T-helper 1 cell treated with Interleukin-12 subunit alpha and Interleukin-12 subunit beta and Interleukin-4 antibody, amounts not matched to agents 30 μg/mL and 1 μg/mL, for 36 hours (primary cell): ENCODE measurements at regions not wholly inside any gene's neighbourhood (a gene's known extent, or its start where the extent isn't known, plus 50 kb on each side); places are given as distances from the start of the nearest gene placed in this dataset.

Source experiments
- H3K27ac Mint-ChIP-seq: one replicate; pipeline ENCODE4 v1.8.0; 2021; ENCODE audit warnings: mild to moderate bottlenecking, mixed read lengths
- H3K27me3 Mint-ChIP-seq: one replicate; pipeline ENCODE4 v1.8.0; 2021; ENCODE audit warnings: low read depth, mixed read lengths
- H3K36me3 Mint-ChIP-seq: one replicate; pipeline ENCODE4 v1.8.0; 2021; ENCODE audit warnings: low read depth, mixed read lengths
- H3K4me1 Mint-ChIP-seq: one replicate; pipeline ENCODE4 v1.8.0; 2021; ENCODE audit warnings: low read depth, mixed read lengths
- H3K4me3 Mint-ChIP-seq: one replicate; pipeline ENCODE4 v1.8.0; 2021; ENCODE audit warnings: mild to moderate bottlenecking, moderate library complexity, mixed read lengths
- H3K9me3 Mint-ChIP-seq: one replicate; pipeline ENCODE4 v1.8.0; 2021; ENCODE audit warnings: mixed read lengths

- Mint-ChIP-seq H3K27ac (no peak overlapping the region), H3K9me3 (peaks cover 25% of the 10 kb centered on the region), H3K4me1 (no peaks in the 10 kb centered on the region), H3K4me3 (no peak overlapping the region), H3K27me3 (no peaks in the 10 kb centered on the region), H3K36me3 (no peaks in the 10 kb centered on the region)
Observed at GRCh38 chr5:25963251-25964008, 1075.0 kb downstream of the CDH9 start.

GRCh38 chr5:25955337-25955736 is 1083.0 kb downstream of the CDH9 start:
- no peaks in the 10 kb centered on the region for H3K4me1 Mint-ChIP-seq
- no peaks in the 10 kb centered on the region for H3K27me3 Mint-ChIP-seq
- H3K27ac Mint-ChIP-seq: no peak overlapping the region
- H3K4me3 Mint-ChIP-seq: no peak overlapping the region
- H3K9me3 Mint-ChIP-seq: peaks cover 17% of the 10 kb centered on the region
- H3K36me3 Mint-ChIP-seq: no peaks in the 10 kb centered on the region

GRCh38 chr5:25950681-25951080 is 1087.7 kb downstream of the CDH9 start:
- Mint-ChIP-seq H3K4me3 (no peak overlapping the region), H3K27ac (no peak overlapping the region), H3K27me3 (no peaks in the 10 kb centered on the region), H3K9me3 (peaks cover 13% of the 10 kb centered on the region), H3K36me3 (no peaks in the 10 kb centered on the region), H3K4me1 (no peaks in the 10 kb centered on the region)

GRCh38 chr5:25948278-25948677 is 1090.1 kb downstream of the CDH9 start:
- no peak overlapping the region for H3K4me3 Mint-ChIP-seq
- H3K4me1 Mint-ChIP-seq: no peaks in the 10 kb centered on the region
- H3K36me3 Mint-ChIP-seq: no peaks in the 10 kb centered on the region
- H3K9me3 Mint-ChIP-seq: peaks cover 25% of the 10 kb centered on the region
- H3K27ac Mint-ChIP-seq: no peak overlapping the region
- H3K27me3 Mint-ChIP-seq: no peaks in the 10 kb centered on the region

GRCh38 chr5:25944786-25945185 is 1093.6 kb downstream of the CDH9 start:
- Mint-ChIP-seq H3K36me3 (no peaks in the 10 kb centered on the region), H3K27me3 (no peaks in the 10 kb centered on the region), H3K4me3 (no peak overlapping the region), H3K9me3 (peaks cover 22% of the 10 kb centered on the region), H3K4me1 (no peaks in the 10 kb centered on the region), H3K27ac (no peak overlapping the region)

GRCh38 chr5:25909163-25909562 is 1129.2 kb downstream of the CDH9 start:
- H3K4me3 Mint-ChIP-seq: no peak overlapping the region
- no peak overlapping the region for H3K27ac Mint-ChIP-seq
- H3K4me1 Mint-ChIP-seq: no peaks in the 10 kb centered on the region

GRCh38 chr5:25905646-25906045 is 1132.7 kb downstream of the CDH9 start:
- Mint-ChIP-seq H3K36me3 (no peaks in the 10 kb centered on the region), H3K4me1 (no peaks in the 10 kb centered on the region), H3K27me3 (no peaks in the 10 kb centered on the region), H3K4me3 (no peak overlapping the region), H3K27ac (no peak overlapping the region), H3K9me3 (peaks cover 19% of the 10 kb centered on the region)

More at GRCh38 chr5:25909163-25909562, 1129.2 kb downstream of the CDH9 start:
- peaks cover 24% of the 10 kb centered on the region for H3K9me3 Mint-ChIP-seq
- no peaks in the 10 kb centered on the region for H3K36me3 Mint-ChIP-seq
- no peaks in the 10 kb centered on the region for H3K27me3 Mint-ChIP-seq

- Mint-ChIP-seq H3K27ac (no peak overlapping the region), H3K4me1 (no peaks in the 10 kb centered on the region), H3K27me3 (no peaks in the 10 kb centered on the region), H3K36me3 (no peaks in the 10 kb centered on the region), H3K4me3 (no peak overlapping the region), H3K9me3 (peaks cover 26% of the 10 kb centered on the region)
Observed at GRCh38 chr5:25892211-25892610, 1146.2 kb downstream of the CDH9 start.

- Mint-ChIP-seq H3K27me3 (no peaks in the 10 kb centered on the region), H3K4me3 (no peak overlapping the region), H3K27ac (no peak overlapping the region), H3K4me1 (no peaks in the 10 kb centered on the region), H3K36me3 (no peaks in the 10 kb centered on the region), H3K9me3 (peaks cover 29% of the 10 kb centered on the region)
Observed at GRCh38 chr5:25891691-25892090, 1146.7 kb downstream of the CDH9 start.

GRCh38 chr5:25881318-25882036 is 1156.9 kb downstream of the CDH9 start:
- Mint-ChIP-seq H3K36me3 (no peaks in the 10 kb centered on the region), H3K4me3 (no peak overlapping the region), H3K9me3 (peaks cover 33% of the 10 kb centered on the region), H3K27ac (no peak overlapping the region), H3K4me1 (no peaks in the 10 kb centered on the region), H3K27me3 (no peaks in the 10 kb centered on the region)

- H3K27me3 Mint-ChIP-seq: no peaks in the 10 kb centered on the region
- no peaks in the 10 kb centered on the region for H3K4me1 Mint-ChIP-seq
- peaks cover 23% of the 10 kb centered on the region for H3K9me3 Mint-ChIP-seq
- H3K36me3 Mint-ChIP-seq: no peaks in the 10 kb centered on the region
- no peak overlapping the region for H3K27ac Mint-ChIP-seq
- H3K4me3 Mint-ChIP-seq: no peak overlapping the region
Observed at GRCh38 chr5:25863811-25864210, 1174.6 kb downstream of the CDH9 start.

GRCh38 chr5:25862276-25862675 is 1176.1 kb downstream of the CDH9 start:
- no peaks in the 10 kb centered on the region for H3K4me1 Mint-ChIP-seq
- H3K36me3 Mint-ChIP-seq: no peaks in the 10 kb centered on the region
- H3K27ac Mint-ChIP-seq: no peak overlapping the region
- H3K9me3 Mint-ChIP-seq: peaks cover 31% of the 10 kb centered on the region
- no peaks in the 10 kb centered on the region for H3K27me3 Mint-ChIP-seq
- H3K4me3 Mint-ChIP-seq: no peak overlapping the region

GRCh38 chr5:25858019-25858418 is 1180.4 kb downstream of the CDH9 start:
- Mint-ChIP-seq H3K27me3 (no peaks in the 10 kb centered on the region), H3K4me3 (no peak overlapping the region), H3K9me3 (peaks cover 27% of the 10 kb centered on the region), H3K36me3 (no peaks in the 10 kb centered on the region), H3K4me1 (no peaks in the 10 kb centered on the region), H3K27ac (no peak overlapping the region)

- Mint-ChIP-seq H3K4me3 (no peak overlapping the region), H3K27ac (no peak overlapping the region), H3K9me3 (peaks cover 10% of the 10 kb centered on the region), H3K27me3 (no peaks in the 10 kb centered on the region), H3K36me3 (no peaks in the 10 kb centered on the region), H3K4me1 (no peaks in the 10 kb centered on the region)
Observed at GRCh38 chr5:25851301-25851700, 1187.1 kb downstream of the CDH9 start.

GRCh38 chr5:25850581-25850980 is 1187.8 kb downstream of the CDH9 start:
- H3K27me3 Mint-ChIP-seq: no peaks in the 10 kb centered on the region
- peaks cover 10% of the 10 kb centered on the region for H3K9me3 Mint-ChIP-seq
- no peak overlapping the region for H3K27ac Mint-ChIP-seq
- no peaks in the 10 kb centered on the region for H3K4me1 Mint-ChIP-seq
- no peaks in the 10 kb centered on the region for H3K36me3 Mint-ChIP-seq
- H3K4me3 Mint-ChIP-seq: no peak overlapping the region
